ENCODE measurements at regions not wholly inside any gene's neighbourhood (a gene's known extent, or its start where the extent isn't known, plus 50 kb on each side); places are given as distances from the start of the nearest gene placed in this dataset.
"Not testable (repeated sequence)": the region's sequence is repeated elsewhere in the genome, so short reads cannot be mapped to it uniquely, and the experiment has no call there.

GRCh38 chr15:31217566-31218270, 108.9 kb upstream of the KLF13 start:
- no peak for DNase-seq (ENCODE audit: low read depth in 2 of 2)

DNA sequence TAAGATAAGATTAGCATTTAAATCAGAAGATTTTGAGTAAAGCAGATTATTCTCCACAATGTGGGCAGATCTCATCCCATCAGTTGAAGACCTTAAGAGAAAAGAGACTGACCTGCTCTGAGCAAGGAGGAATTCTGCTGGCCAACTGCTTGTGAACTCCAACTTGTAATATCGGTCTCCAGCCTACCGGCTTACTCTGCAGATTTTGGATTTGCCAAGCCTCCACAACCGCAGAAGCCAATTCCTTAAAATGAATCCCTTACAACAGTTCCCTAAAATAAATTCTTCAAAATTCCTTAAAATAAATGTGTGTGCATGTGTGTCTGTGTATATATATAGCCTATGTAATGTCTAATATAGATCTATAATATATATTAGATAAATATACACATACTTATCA, 107.4 kb upstream of the KLF13 start:
- DNase-seq (ENCODE audit: low read depth in 2 of 2) = no peak

DNA sequence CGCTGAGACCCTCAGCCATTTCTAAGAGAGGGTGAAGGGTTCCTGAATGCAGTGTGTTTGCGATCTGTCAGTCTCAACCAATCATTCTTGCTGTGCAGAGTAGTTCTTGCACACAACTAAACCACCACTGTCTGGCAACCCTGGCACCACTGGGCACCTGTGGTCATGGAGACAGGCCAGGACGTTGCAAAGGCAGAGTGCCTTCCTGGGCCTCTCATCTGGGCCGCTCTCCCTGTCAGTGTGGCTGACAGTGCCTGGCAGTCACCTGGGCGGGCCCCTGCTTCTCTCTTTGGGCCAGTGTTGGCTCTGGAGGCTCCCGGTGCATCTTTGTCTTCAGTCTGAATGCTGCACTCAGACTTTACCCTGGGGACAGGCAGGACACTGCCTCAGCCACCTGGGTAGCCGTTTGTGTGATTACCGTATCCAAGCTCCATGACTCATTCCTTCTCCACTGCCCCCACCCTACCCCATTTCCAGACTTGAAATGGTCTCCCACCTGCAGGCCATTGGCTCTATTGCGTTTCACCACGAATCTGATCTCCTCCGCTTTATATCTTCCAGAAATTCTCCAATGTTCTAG, 104.6 kb upstream of the KLF13 start:
- DNase-seq (ENCODE audit: low read depth in 2 of 2) = no peak

DNA sequence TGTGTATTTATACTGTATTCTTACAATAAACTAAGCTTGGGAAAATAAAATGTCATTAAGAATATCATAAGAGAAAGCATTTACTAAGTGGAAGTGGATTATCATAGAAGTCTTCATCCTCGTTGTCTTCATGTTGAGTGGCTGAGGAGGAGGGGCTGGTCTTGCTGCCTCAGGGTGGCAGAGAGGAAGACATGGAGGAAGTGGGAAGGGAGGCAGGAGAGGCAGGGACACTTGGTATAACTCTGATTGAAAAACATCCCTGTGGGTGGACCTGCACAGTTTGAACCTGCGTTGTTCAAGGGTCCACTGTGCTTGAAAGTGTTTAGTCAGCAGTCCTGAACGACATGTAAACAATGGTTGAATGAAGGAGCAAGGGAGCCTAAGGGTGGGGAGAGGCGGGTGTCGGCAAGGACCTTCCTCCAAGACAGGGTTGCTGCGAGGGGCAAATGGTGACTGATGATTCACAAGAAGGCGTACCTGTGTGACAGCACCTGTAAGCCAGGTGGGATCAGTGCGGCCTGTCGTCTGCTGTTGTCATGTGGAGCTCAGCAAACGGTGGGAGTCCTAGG, 103.8 kb upstream of the KLF13 start:
- no peak for DNase-seq (ENCODE audit: low read depth in 2 of 2)

DNA sequence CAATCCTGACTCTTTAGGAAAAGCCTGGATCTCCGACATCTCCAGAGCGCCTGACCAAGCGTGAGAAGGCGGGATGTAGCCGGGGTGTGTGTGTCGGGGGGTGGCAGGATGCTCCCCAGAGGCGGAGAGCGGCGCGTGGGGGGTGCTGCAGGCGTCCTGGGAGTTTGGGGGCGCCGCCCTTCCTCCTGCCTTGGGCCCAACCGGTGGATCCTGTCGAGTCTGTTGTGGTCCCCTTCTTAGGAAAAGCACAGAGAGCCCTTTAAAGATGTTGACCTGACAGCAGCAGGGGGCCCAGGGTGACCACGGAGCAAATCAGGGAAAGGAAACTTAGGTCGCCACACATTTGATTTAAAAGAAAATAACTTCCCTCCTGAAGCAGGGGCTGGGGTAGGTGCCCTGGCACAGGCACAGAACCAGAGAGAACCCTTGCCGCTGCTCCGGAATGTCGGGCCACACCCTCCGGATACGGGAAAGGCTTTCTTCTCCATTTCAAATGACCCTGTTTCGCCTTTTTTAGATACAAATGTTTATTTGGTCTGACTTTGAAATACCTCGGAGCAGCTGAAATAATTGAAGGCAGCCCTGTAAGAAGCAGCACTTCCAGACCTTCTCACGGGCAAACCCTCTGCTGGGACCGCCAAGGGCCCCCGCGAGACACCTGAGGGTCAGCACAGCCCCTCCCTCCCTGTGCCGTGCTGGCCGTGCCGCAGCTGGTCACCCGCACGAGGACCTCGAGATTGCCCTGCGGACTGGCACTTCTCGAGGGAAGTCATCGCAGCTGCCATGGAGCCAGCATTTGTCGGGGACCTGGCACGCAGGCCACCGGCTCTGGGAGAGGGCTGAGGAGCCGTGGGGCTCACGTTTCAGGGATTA, 102.9 kb upstream of the KLF13 start:
- no peak for DNase-seq (ENCODE audit: low read depth in 2 of 2)

- DNase-seq (ENCODE audit: low read depth in 2 of 2) = not testable (repeated sequence)
Measured at GRCh38 chr15:31224661-31225060, 102.0 kb upstream of the KLF13 start.

GRCh38 chr15:31225356-31225955, 101.2 kb upstream of the KLF13 start:
- DNase-seq (ENCODE audit: low read depth in 2 of 2) = no peak

DNA sequence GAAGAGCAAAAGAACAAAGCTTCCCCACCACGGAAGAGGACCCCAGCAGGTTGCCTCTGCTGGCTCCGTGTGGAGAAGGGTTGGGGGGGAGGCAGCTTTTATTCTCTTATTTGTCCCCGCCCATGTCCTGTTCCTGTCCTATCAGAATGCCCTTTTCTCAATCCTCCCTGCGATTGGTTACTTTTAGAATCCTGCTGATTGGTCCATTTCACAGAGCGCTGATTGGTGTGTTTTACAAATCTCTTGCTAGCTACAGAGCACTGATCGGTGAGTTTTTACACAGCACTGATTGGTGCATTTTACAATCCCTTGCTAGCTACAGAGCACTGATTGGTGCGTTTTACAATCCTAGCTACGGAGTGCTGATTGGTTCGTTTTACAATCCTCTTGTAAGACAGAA, 100.6 kb upstream of the KLF13 start:
- no peak for DNase-seq (ENCODE audit: low read depth in 2 of 2)

DNA sequence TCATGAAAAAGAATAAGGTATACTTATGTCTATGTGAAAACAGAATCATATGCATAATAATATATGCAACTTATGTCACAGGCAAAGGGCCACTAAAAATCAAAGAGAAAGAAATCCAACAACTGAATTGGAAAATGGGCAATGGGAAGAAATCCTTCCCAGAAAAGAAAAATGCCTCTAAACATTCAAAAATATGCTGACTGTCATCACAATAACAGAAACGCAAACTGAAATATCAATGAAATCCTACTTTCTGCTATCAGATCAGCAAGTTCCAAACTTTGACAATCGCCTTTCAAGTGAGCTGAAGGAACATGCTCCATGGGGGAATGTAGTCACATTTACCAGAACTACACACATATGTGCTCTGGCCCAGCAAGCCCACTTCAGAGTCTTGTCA, 99.4 kb upstream of the KLF13 start:
- DNase-seq (ENCODE audit: low read depth in 2 of 2) = no peak

DNA sequence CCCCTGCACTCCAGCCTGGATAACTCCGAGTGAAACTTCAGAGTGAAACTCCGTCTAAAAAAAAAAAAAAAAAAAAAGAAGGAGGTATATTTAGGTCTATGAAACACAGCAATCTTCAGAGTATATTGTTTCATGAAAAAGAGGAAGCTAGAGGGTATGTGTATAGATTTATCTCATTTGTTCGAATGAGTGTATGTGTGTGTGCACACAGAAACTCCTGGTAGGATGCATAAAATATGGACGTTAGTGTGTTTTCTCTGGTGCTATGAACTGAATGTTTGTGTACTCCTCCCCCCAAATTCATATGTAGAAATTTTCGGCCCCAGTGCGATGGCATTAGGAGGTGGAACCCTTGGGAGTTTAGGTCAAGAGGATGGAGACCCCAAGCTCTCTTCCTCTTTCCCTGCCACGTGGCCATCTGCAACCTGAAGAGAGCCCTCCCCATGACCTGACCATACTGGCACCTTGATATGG, 98.6 kb upstream of the KLF13 start:
- DNase-seq (ENCODE audit: low read depth in 2 of 2) = no peak

- no peak for DNase-seq (ENCODE audit: low read depth in 2 of 2)
Measured at GRCh38 chr15:31228980-31229826, 97.4 kb upstream of the KLF13 start.

DNA sequence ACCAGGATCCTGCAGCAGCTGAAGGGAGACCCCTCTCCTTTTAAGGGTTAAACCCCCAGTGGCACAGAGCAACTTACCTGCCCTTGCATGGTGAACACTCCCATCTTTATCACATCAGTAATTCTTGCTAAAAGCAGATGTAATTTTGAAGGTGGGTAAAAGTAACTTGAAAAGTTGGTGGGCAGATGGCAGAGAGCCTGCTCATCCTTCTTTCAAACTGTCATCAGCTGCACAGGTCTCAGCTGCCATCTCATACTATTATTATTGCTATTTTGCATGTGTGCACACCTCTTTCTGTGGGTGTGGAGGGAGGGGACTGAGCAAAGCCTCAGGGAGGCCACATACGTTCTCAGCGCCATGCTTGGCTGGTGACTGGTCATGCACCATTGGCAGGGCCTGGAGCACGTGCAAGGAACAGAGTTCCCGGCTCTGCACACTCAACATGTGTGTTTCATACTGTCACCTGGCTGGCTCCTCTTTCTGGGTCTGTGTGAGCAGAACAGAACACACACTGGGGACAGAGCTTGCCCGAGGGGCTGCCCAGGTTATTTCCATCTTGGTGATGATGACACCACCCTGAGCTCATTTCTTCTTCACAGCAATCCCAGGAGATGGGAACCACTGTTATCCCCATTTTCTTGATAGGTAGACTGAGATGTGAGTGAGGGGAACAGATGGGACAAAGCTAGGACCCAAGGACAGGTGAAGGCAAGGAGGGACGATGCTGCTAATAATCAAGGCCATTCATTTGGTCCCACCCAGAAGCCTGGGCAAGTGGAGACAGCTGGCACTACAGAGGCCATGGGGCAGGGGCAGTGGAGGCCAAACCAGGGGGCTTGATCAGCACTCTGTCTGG, 95.8 kb upstream of the KLF13 start:
- DNase-seq (ENCODE audit: low read depth in 2 of 2) = no peak

GRCh38 chr15:31234815-31235214, 91.8 kb upstream of the KLF13 start:
- DNase-seq (ENCODE audit: low read depth in 2 of 2) = no peak

DNA sequence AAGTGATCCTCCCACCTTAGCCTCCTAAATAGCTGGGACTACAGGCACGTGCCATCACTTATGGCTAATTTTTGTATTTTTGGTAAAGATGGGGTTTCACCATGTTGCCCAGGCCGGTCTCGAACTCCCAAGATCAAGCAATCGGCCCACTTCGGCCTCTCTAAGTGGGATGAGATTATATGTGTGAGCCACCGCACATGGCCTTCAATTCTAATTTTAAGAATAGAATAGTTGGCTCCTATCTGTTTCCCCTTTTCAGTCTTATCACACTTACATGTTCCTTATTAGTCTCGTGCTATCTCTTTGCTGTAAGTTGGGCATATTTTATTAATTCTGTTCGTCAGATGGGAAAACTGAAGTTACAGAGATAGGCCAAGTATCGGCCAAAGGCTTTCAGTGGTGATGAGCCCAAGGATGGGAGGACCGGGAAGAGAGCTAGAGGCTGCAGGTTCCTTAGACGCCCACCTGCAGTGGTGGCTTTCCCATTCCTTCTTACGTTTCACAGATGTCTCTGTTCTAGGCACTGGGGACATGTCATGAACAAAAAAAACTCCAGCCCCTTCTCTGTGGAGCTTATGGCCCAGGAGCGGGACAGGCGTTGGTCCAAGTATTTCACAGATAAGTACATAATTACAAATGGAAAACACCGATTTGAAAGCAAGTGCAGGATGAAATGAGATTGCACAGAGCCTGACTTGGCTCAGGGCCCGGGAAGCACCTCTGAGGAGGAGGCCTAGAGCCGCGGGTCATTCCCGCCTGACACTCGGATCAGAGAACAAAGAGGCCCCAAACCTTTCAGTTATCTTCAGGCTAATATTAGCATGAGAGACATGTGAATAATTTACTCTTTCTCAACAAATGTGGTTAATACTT, 91.1 kb upstream of the KLF13 start:
- DNase-seq (ENCODE audit: low read depth in 2 of 2) = no peak

GRCh38 chr15:31236184-31237042, 90.2 kb upstream of the KLF13 start:
- peak; percentile 74 to 81 for DNase-seq (ENCODE audit: low read depth in 2 of 2)

DNA sequence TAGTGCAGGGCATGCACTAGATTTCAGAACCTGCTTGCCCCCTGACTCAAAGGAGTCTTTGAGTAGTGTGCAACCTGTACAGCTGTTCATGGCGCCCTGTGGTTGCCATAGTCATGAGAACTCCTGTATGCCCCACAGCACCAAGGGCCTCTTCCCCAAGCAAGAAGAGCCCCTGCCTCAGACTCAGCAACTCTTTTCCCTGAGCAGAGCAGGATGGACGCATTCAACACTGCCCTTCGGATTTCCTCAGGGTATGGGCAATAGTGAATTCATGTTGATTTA, 89.7 kb upstream of the KLF13 start:
- DNase-seq (ENCODE audit: low read depth in 2 of 2) = no peak

DNA sequence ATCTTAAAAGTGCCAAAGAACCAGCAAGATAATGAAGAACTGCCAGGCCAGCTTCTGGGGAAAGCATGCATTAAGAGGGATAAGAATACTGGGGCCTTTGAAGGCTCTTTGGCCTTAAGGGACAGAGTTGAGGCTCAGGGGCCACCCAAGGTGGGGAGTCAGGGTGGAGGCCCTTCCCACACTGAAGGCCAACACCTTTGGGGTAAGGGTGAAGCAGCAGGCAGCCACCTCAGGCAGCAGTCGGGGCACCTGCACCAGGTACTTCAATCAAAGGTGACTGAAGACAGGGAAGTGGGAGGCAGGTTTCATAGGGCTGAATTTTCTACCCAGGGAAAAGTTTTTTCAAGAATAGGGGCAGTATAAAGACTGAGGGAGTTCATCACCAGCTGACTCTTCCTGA, 87.7 kb upstream of the KLF13 start:
- DNase-seq (ENCODE audit: low read depth in 2 of 2) = no peak

DNA sequence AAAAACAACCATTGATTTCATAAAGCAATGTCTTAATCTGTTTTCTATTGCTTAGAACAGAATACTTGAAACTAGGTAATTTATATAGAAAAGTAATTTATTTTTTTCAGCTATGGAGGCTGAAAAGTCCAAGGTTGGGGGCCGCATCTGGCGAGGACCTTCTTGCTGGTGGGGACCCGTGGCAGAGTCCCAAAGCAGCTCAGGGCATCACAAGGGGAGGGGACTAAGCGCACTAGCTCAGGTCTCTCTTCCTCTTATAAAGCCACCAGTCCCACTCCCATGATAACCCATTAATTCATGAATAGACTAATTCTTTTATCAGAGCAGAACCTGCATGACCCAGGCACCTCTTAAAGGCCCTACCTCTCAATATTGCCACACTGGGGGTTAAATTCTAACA, 87.2 kb upstream of the KLF13 start:
- DNase-seq (ENCODE audit: low read depth in 2 of 2) = no peak
